Sigmoid colon (tissue), 4 donors: ENCODE measurements at regions not wholly inside any gene's neighbourhood (a gene's known extent, or its start where the extent isn't known, plus 50 kb on each side); places are given as distances from the start of the nearest gene placed in this dataset.

ENCODE experiments used
- CTCF ChIP-seq, 4 experiments: fragments of 450-650 bp in 3 of 4; fragments of 200-600 bp in 1 of 4; IDR thresholded peaks; one replicate each; pipeline ENCODE4 v1.5.1; 2016 to 2019; ENCODE audit warnings: antibody characterized with exemption in 4 of 4, mild to moderate bottlenecking in 3 of 4, moderate library complexity in 2 of 4
- EP300 ChIP-seq, 4 donors: sonication (generic); formaldehyde crosslinking; IDR thresholded peaks; one replicate each; pipeline ENCODE4 v1.6.1; 2017; ENCODE audit warnings: antibody characterized with exemption in 4 of 4
- POLR2A ChIP-seq, 2 donors: fragments of 450-650 bp; IDR thresholded peaks; one replicate each; pipeline ENCODE4 v1.6.1; 2016; ENCODE audit warnings: antibody characterized with exemption in 2 of 2, mild to moderate bottlenecking in 2 of 2, moderate library complexity in 2 of 2
- POLR2AphosphoS5 ChIP-seq, 4 donors: sonication (generic); formaldehyde crosslinking; IDR thresholded peaks; one replicate each; pipeline ENCODE4 v1.6.1; 2017; ENCODE audit warnings: antibody characterized with exemption in 4 of 4

- TF ChIP-seq POLR2A (IDR thresholded peaks at IDR 0.05) (no peak), CTCF (IDR thresholded peaks at IDR 0.05) (no peak), EP300 (IDR thresholded peaks at IDR 0.05) (no peak), POLR2AphosphoS5 (IDR thresholded peaks at IDR 0.05) (no peak)
Observed at GRCh38 chr15:35306361-35306981, 221.4 kb upstream of the NANOGP8 start.
